ENCODE measurements at regions not wholly inside any gene's neighbourhood (a gene's known extent, or its start where the extent isn't known, plus 50 kb on each side); places are given as distances from the start of the nearest gene placed in this dataset.

DNA sequence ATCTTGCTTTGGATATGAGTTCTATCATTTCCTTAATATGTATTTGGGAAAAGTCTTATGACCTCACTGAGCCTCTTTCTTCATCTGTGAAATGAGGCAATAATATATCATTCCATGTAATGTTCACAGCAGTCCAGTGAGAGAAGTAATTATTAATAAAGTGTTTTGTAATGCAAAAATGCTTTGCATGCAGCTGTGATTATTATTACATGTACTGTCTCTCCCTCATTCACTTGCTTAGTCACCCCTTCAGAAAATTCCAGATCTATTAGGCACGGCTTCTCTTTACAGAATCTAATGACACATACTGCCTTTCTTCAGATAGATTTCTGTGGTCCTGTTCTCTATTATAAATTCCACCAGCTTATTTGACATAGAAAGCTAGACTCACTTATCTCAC is 53.5 kb upstream of the FGF13 start:
- no peak for TF ChIP-seq EZH2 (IDR thresholded peaks at IDR 0.05; ENCODE audit: borderline replicate concordance, low read depth, low read length)
- no peak for TF ChIP-seq SIN3A (IDR thresholded peaks at IDR 0.05; ENCODE audit: borderline replicate concordance in 2 of 2, control insufficient read depth in 1 of 2, low read depth in 2 of 2, low read length in 2 of 2)
- no peak for TF ChIP-seq SREBF1 (IDR thresholded peaks at IDR 0.05; ENCODE audit: borderline replicate concordance, low read depth, low read length)
- no peak for TF ChIP-seq ARNT (IDR thresholded peaks at IDR 0.05)
- TF ChIP-seq, protein P1, sequence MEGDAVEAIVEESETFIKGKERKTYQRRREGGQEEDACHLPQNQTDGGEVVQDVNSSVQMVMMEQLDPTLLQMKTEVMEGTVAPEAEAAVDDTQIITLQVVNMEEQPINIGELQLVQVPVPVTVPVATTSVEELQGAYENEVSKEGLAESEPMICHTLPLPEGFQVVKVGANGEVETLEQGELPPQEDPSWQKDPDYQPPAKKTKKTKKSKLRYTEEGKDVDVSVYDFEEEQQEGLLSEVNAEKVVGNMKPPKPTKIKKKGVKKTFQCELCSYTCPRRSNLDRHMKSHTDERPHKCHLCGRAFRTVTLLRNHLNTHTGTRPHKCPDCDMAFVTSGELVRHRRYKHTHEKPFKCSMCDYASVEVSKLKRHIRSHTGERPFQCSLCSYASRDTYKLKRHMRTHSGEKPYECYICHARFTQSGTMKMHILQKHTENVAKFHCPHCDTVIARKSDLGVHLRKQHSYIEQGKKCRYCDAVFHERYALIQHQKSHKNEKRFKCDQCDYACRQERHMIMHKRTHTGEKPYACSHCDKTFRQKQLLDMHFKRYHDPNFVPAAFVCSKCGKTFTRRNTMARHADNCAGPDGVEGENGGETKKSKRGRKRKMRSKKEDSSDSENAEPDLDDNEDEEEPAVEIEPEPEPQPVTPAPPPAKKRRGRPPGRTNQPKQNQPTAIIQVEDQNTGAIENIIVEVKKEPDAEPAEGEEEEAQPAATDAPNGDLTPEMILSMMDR (IDR thresholded peaks at IDR 0.05 in 2 of 3, conservative IDR thresholded peaks at IDR 0.05 in 1 of 3; ENCODE audit: insufficient read depth in 2 of 3, low read depth in 1 of 3, low read length in 3 of 3) = no peak
- TF ChIP-seq POLR2A (conservative IDR thresholded peaks at IDR 0.05) = no peak
- TF ChIP-seq, protein P2, sequence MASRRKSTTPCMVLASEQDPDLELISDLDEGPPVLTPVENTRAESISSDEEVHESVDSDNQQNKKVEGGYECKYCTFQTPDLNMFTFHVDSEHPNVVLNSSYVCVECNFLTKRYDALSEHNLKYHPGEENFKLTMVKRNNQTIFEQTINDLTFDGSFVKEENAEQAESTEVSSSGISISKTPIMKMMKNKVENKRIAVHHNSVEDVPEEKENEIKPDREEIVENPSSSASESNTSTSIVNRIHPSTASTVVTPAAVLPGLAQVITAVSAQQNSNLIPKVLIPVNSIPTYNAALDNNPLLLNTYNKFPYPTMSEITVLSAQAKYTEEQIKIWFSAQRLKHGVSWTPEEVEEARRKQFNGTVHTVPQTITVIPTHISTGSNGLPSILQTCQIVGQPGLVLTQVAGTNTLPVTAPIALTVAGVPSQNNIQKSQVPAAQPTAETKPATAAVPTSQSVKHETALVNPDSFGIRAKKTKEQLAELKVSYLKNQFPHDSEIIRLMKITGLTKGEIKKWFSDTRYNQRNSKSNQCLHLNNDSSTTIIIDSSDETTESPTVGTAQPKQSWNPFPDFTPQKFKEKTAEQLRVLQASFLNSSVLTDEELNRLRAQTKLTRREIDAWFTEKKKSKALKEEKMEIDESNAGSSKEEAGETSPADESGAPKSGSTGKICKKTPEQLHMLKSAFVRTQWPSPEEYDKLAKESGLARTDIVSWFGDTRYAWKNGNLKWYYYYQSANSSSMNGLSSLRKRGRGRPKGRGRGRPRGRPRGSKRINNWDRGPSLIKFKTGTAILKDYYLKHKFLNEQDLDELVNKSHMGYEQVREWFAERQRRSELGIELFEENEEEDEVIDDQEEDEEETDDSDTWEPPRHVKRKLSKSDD (conservative IDR thresholded peaks at IDR 0.05; ENCODE audit: low read length) = no peak
- no peak for TF ChIP-seq FOXA1 (IDR thresholded peaks at IDR 0.05; ENCODE audit: borderline replicate concordance)
- TF ChIP-seq ZNF586 (CRISPR knock-in tag; conservative IDR thresholded peaks at IDR 0.05) = no peak
- TF ChIP-seq, protein P3, sequence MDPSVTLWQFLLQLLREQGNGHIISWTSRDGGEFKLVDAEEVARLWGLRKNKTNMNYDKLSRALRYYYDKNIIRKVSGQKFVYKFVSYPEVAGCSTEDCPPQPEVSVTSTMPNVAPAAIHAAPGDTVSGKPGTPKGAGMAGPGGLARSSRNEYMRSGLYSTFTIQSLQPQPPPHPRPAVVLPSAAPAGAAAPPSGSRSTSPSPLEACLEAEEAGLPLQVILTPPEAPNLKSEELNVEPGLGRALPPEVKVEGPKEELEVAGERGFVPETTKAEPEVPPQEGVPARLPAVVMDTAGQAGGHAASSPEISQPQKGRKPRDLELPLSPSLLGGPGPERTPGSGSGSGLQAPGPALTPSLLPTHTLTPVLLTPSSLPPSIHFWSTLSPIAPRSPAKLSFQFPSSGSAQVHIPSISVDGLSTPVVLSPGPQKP (CRISPR knock-in tag; IDR thresholded peaks at IDR 0.05) = no peak
- no peak for TF ChIP-seq ZBTB1 (CRISPR knock-in tag; IDR thresholded peaks at IDR 0.05; ENCODE audit: borderline replicate concordance, low read depth)
- TF ChIP-seq, protein P4, sequence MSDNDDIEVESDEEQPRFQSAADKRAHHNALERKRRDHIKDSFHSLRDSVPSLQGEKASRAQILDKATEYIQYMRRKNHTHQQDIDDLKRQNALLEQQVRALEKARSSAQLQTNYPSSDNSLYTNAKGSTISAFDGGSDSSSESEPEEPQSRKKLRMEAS (CRISPR knock-in tag; IDR thresholded peaks at IDR 0.05) = no peak
- no peak for TF ChIP-seq RAD21 (CRISPR knock-in tag; conservative IDR thresholded peaks at IDR 0.05 in 1 of 2, IDR thresholded peaks at IDR 0.05 in 1 of 2)
